Endothelial cell of umbilical vein (primary cell): ENCODE measurements at regions not wholly inside any gene's neighbourhood (a gene's known extent, or its start where the extent isn't known, plus 50 kb on each side); places are given as distances from the start of the nearest gene placed in this dataset.

Experiments
- BruUV-seq: library from RNA; stranded (reverse); fragments of 400-500 nt; replicated peaks from 2 replicates; lab custom pipeline; 2021; lab: Mats Ljungman, UMichigan
- CTCF ChIA-PET: fragments of 300-600, 350-600 bp; sonication (Branson Sonifier 250); formaldehyde crosslinking; loops from one replicate; lab custom pipeline; 2021; ENCODE audit warnings: antibody characterized with exemption, inconsistent platforms; lab: Charles Lee
- POLR2A ChIA-PET: fragments of 300-600, 350-600 bp; sonication (Branson Sonifier 250); formaldehyde crosslinking; loops from one replicate; lab custom pipeline; 2021; ENCODE audit warnings: antibody characterized with exemption, inconsistent platforms; lab: Charles Lee
- DNase-seq: peaks from one replicate; pipeline ENCODE4 v3.0.0-alpha.2; 2011; ENCODE audit warnings: low read depth, low spot score
- FAIRE-seq: peaks from 2 replicates; lab custom pipeline; 2011; peaks lifted over from hg19 to GRCh38; lab: Jason Lieb, UNC
- H2AFZ ChIP-seq: 2 replicates; pipeline ENCODE4 v1.6.0; 2012; ENCODE audit warnings: low read depth, low read length, control low read depth, inconsistent platforms
- H3K27ac ChIP-seq: 2 replicates; pipeline ENCODE4 v1.5.1; 2011; ENCODE audit warnings: low read depth, mild to moderate bottlenecking, control low read depth, low read length, moderate library complexity; ENCODE audit not compliant: insufficient read depth
- H3K27me3 ChIP-seq, 2 experiments: 2 replicates each; pipeline versions ENCODE4 v1.6.0 to v1.6.1; 2011; ENCODE audit warnings: low read length in 2 of 2, mixed read lengths in 1 of 2; ENCODE audit not compliant: control insufficient read depth in 2 of 2, insufficient read depth in 2 of 2
- H3K36me3 ChIP-seq, 2 experiments: 2 replicates in 1 of 2; 3 replicates in 1 of 2; pipeline ENCODE4 v1.5.1; 2011; ENCODE audit warnings: low read length in 2 of 2, mild to moderate bottlenecking in 1 of 2, moderate library complexity in 1 of 2; ENCODE audit not compliant: control insufficient read depth in 2 of 2, insufficient read depth in 2 of 2; ENCODE audit errors: extremely low read depth in 1 of 2
- H3K4me1 ChIP-seq: 3 replicates; pipeline ENCODE4 v1.5.1; 2011; ENCODE audit warnings: mild to moderate bottlenecking, low read length; ENCODE audit not compliant: control insufficient read depth, insufficient read depth; ENCODE audit errors: extremely low read depth
- H3K4me2 ChIP-seq: 2 replicates; pipeline ENCODE4 v1.6.1; 2011; ENCODE audit warnings: low read length, control low read depth, mixed read lengths; ENCODE audit not compliant: insufficient read depth
- H3K4me3 ChIP-seq, 3 experiments: fragments of 200-600 bp in 1 of 3; sonication (generic), shearing (Covaris generic) in 1 of 3; replicated peaks in 1 of 3; 2 replicates each; pipeline ENCODE4 v1.5.1; 2011 to 2016; ENCODE audit warnings: control low read depth in 3 of 3, low read length in 3 of 3, mild to moderate bottlenecking in 2 of 3, inconsistent platforms in 1 of 3, low read depth in 1 of 3, moderate library complexity in 1 of 3; ENCODE audit not compliant: insufficient read depth in 1 of 3
- H3K79me2 ChIP-seq: 2 replicates; pipeline ENCODE4 v1.6.0; 2012; ENCODE audit warnings: low read length, inconsistent platforms; ENCODE audit not compliant: control insufficient read depth, insufficient read depth
- H3K9ac ChIP-seq: replicated peaks from 2 replicates; pipeline ENCODE3; 2011; ENCODE audit warnings: low read length, control low read depth; ENCODE audit not compliant: insufficient read depth; ENCODE audit errors: extremely low read depth
- H3K9me1 ChIP-seq: replicated peaks from 3 replicates; pipeline ENCODE4 v1.6.0; 2011; ENCODE audit warnings: mild to moderate bottlenecking, low read length; ENCODE audit not compliant: control insufficient read depth, insufficient read depth; ENCODE audit errors: extremely low read depth
- H3K9me3 ChIP-seq: replicated peaks from 2 replicates; pipeline ENCODE4 v1.5.1; 2012; ENCODE audit warnings: low read length, inconsistent platforms; ENCODE audit not compliant: control insufficient read depth, insufficient read depth
- H4K20me1 ChIP-seq: replicated peaks from 2 replicates; pipeline ENCODE3; 2011; ENCODE audit warnings: mild to moderate bottlenecking, low read length; ENCODE audit not compliant: control insufficient read depth, insufficient read depth; ENCODE audit errors: extremely low read depth
- JUN ChIP-seq: IDR thresholded peaks from 2 replicates; pipeline ENCODE4 v1.6.1; 2011; ENCODE audit warnings: borderline replicate concordance, low read depth; ENCODE audit not compliant: insufficient read length, insufficient read depth
- MYC ChIP-seq: IDR thresholded peaks from one replicate; pipeline ENCODE4 v1.6.1; 2011; ENCODE audit warnings: mild to moderate bottlenecking, low read depth, low read length
- POLR2AphosphoS5 ChIP-seq: IDR thresholded peaks from 2 replicates; pipeline ENCODE4 v1.6.1; 2012; ENCODE audit warnings: low read depth, mild to moderate bottlenecking, control low read depth, low read length, moderate library complexity; ENCODE audit not compliant: insufficient read depth
- dilution Hi-C: fragments of 300-500 bp; cut with MboI; formaldehyde crosslinking; loops from one replicate; pipeline ENCODE4 v1.15.0; 2019; ENCODE audit warnings: low sequenced_read_pairs; ENCODE audit not compliant: extremely low pct_ligation_motif_present
- intact Hi-C: fragments of 100-400 bp; cut with micrococcal nuclease; formaldehyde crosslinking; loops from one replicate; pipeline ENCODE4 v1.10.0; 2022
- TF ChIP-seq, protein P1 (sequence below), 2 donors: IDR thresholded peaks; 1 replicate in 1 of 2; 2 replicates in 1 of 2; pipeline ENCODE4 v1.5.1; 2011; ENCODE audit warnings: low read length in 2 of 2, mild to moderate bottlenecking in 2 of 2, moderate library complexity in 2 of 2, control low read depth in 1 of 2, inconsistent platforms in 1 of 2, low read depth in 1 of 2; ENCODE audit not compliant: insufficient read depth in 1 of 2; ENCODE audit errors: extremely low read depth in 1 of 2
- TF ChIP-seq, protein P2 (sequence below): IDR thresholded peaks from 2 replicates; pipeline ENCODE4 v1.6.1; 2011; ENCODE audit not compliant: insufficient read depth, insufficient read length

GRCh38 chr10:69716711-69717560 is 84.8 kb upstream of the COL13A1 start:
- H3K4me1 ChIP-seq: peaks cover 6% of the 10 kb centered on the region
- no peak overlapping the region for H2AFZ ChIP-seq
- H3K79me2 ChIP-seq: no peaks in the 10 kb centered on the region
- no peaks in the 10 kb centered on the region for H3K36me3 ChIP-seq
- no peaks in the 10 kb centered on the region for H3K9me1 ChIP-seq
- no peak for TF ChIP-seq POLR2AphosphoS5
- TF ChIP-seq, protein P1, sequence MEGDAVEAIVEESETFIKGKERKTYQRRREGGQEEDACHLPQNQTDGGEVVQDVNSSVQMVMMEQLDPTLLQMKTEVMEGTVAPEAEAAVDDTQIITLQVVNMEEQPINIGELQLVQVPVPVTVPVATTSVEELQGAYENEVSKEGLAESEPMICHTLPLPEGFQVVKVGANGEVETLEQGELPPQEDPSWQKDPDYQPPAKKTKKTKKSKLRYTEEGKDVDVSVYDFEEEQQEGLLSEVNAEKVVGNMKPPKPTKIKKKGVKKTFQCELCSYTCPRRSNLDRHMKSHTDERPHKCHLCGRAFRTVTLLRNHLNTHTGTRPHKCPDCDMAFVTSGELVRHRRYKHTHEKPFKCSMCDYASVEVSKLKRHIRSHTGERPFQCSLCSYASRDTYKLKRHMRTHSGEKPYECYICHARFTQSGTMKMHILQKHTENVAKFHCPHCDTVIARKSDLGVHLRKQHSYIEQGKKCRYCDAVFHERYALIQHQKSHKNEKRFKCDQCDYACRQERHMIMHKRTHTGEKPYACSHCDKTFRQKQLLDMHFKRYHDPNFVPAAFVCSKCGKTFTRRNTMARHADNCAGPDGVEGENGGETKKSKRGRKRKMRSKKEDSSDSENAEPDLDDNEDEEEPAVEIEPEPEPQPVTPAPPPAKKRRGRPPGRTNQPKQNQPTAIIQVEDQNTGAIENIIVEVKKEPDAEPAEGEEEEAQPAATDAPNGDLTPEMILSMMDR (IDR thresholded peaks at IDR 0.05; ENCODE audit: extremely low read depth in 1 of 2, insufficient read depth in 1 of 2, low read depth in 1 of 2, low read length in 2 of 2): peak; percentile 65 to 80
- no peak for TF ChIP-seq MYC
- TF ChIP-seq JUN: no peak
- TF ChIP-seq, protein P2, sequence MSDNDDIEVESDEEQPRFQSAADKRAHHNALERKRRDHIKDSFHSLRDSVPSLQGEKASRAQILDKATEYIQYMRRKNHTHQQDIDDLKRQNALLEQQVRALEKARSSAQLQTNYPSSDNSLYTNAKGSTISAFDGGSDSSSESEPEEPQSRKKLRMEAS: no peak
- no peak overlapping the region for H3K4me3 ChIP-seq
- H3K9me3 ChIP-seq: no peaks in the 10 kb centered on the region
- H3K9ac ChIP-seq: no peak overlapping the region
- ChIA-PET CTCF (interaction anchor here (0.6 to 3.0 kb wide), 20 partner anchors 8 to 430 kb away, joined by 3 to 39 read pairs (median 4); partner anchors contain the start of gene TYSND1), POLR2A (no interaction called here)
- H3K27ac ChIP-seq: no peak overlapping the region
- peaks cover 0 to 2% of the 10 kb centered on the region in 2 experiments for H3K27me3 ChIP-seq
- H4K20me1 ChIP-seq: no peaks in the 10 kb centered on the region
- intact Hi-C loops: loop anchor here (1.0 to 2.0 kb wide), 2 partner anchors 20 to 73 kb away; no protein-coding TSS in a partner anchor
- BruUV-seq: no TSS peak
- no peak overlapping the region for H3K4me2 ChIP-seq
- dilution Hi-C loops: no loop called here
- DNase-seq (no peak), FAIRE-seq (peak; percentile 77)
